Astrocyte of the hippocampus (primary cell): ENCODE measurements at regions not wholly inside any gene's neighbourhood (a gene's known extent, or its start where the extent isn't known, plus 50 kb on each side); places are given as distances from the start of the nearest gene placed in this dataset.

Experiments
- DNase-seq: peaks from one replicate; pipeline ENCODE4 v3.0.0; 2011; ENCODE audit warnings: low read depth, low spot score

DNA sequence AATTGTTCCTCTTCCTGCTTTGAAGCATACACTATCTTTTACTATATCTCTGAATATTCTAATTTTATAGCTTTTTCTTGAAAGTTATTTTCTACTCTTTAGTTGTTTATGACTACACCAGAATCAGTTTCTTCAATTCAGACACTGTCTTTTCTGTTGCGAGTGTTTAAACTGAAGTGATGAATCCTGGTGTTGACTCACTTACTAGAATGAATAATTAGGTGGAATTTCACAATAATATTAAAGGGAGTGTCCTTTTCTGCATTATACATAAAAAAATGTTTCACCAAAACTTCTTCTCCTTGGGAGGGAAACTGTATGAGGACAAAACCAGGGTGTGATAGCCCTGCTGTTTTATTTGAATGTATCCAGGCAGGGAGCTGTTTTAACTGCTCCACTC, 1383.1 kb downstream of the C4orf33 start:
- DNase-seq: no peak

DNA sequence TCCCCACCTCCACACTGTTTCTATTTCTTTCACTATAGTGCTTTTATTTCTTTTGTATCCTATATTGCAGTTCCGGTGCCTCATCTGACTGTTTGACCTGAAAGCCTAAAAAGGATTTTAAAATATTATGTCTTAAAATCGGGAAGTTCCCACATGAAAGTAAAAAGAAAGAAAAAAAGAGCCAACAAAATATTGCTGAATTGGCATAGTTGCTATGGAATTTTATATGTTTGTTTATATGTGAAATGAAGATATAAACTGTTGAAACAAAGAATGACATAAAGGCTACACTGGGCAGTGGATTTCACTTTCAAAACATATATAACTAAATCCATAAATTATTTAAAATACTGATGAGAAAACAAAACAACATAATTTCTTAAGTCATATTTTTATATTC, 1383.7 kb downstream of the C4orf33 start:
- no peak for DNase-seq

DNA sequence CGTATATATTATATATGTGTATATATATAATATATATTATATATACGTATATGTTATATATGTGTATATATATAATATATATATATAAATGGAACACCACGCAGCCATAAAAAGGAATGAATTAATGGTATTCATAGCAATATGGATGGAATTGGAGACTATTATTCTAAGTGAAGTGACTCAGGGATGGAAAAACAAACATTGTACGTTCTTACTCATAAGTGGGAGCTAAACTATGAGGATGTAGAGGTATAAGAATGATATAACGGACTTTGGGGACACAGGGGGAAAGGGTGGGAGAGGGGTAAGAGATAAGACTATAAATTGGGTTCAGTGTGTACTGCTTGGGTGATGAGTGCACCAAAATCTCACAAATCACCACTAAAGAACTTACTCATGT, 1388.9 kb downstream of the C4orf33 start:
- no peak for DNase-seq

DNA sequence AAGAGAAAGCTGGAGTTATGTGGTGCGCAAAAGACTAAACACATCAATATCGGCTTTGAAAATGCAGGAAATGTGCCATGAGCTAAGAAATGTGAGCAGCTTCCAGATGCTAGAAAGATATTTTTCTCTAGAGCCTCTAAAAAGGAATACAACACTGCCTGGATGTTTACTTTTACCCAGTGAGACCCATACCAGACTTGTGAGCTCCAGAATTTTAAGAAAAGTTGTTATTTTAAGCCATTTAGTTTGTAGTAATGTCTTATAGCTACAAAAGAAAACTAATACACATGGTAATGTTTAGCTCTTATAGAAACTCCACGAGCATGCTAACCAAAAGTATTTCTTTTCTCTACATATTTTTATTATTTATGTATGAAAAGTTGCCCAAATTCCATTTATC, 1389.4 kb downstream of the C4orf33 start:
- DNase-seq: no peak

DNA sequence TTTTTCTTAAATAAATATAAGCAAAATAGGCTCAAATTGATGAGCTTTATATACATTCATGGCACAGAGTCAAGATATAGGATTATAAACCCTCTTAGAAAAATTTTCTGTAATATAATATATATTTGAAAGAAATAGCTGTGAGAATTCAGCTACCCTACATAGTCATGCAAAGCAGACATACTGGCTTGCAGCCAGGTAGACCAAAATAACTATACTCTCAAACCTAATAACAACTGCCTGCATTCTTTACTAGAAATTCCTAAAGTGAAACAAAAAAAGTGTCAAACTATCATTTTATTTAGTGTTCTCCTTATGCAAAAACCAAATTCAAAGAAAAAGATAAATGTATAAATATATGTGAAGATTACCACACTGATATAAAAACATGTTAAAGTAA, 1390.2 kb downstream of the C4orf33 start:
- DNase-seq: peak; percentile 52

DNA sequence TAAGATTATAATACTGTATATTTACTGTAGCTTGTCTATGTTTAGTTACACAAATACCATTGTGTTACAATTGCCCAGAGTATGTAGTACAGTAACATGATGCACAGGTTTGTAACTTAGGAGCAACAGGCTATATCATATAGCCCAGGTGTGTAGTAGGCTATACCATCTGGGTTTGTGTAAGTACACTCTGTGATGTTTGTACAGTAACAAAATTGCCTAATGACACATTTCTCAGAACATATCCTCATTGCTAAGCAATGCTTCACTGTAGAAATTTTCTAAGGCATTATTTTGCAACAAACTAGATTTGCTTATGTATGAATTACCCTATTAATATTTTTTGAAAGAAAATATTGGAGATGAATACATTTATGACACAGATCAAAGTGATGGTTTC, 1390.9 kb downstream of the C4orf33 start:
- DNase-seq: no peak

DNA sequence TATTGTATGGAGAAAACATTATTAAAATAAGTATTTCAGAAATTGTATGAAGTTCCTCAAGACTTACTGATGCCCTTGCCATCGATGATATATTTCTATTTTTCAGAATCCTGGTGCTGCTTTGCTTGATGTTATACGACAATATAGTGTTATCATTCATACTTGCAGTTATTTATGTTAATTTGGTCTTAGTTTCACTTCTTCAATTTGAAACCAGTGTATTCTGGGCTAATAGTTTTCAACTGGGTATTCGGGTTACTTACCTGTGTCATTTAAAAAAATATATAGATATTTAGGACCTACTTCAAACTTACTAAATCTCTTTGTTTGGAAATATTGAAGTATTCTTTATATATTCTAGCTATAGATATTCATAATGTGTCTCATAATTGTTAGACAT, 1414.7 kb downstream of the C4orf33 start:
- DNase-seq: no peak

DNA sequence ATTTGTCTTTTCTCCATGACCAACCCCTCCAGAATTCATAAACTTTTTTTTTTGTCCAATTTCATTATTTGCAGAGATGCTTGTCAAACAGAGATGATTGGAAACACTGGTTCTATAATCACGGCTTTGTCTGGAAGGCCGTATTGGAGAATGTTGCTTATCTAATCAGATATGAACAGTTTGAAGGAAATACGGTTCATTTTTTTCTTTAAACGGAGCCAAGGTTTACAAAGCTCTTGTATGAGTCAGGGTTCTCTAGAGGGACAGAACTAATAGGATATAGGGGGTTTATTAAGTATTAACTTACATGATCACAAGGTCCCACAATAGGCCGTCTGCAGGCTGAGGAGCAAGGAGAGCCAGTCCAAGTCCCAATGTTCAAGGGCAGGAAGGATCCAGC, 1415.8 kb downstream of the C4orf33 start:
- no peak for DNase-seq

DNA sequence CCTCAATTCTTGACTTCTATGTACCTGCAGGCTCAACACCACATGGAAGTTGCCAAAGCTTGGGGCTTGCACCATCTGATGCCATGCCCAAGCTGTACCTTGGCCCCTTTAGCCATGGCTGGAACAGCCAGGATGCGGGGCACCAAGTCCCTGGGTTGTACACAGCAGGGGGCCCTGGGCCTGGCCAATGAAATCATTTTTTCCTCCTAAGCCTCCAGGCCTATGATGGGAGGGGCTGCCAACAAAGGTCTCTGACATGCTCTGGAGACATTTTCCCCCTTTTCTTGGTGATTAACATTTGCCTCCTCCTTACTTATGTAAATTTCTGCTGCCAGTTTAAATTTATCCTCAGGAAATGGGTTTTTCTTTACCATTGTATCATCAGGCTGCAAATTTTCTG, 1428.1 kb downstream of the C4orf33 start:
- no peak for DNase-seq

DNA sequence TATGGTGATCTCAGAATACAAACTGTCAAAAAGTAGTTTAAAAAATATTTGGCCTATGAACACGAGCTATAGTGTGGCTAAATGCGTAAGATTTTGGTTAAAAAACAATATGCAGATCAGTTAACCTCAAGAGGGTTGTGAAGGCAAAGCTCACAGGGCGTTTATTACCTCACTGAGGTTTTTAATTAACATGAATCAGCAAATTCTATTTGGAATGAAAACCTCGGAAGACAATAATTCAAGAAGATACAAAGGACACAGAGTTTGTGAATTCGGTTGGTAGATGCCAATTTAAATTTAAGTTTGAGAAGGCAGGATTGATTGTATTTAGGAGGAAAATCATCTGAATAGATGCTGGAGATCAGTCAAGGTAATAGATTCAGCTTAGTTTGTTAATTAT, 1434.6 kb downstream of the C4orf33 start:
- no peak for DNase-seq

DNA sequence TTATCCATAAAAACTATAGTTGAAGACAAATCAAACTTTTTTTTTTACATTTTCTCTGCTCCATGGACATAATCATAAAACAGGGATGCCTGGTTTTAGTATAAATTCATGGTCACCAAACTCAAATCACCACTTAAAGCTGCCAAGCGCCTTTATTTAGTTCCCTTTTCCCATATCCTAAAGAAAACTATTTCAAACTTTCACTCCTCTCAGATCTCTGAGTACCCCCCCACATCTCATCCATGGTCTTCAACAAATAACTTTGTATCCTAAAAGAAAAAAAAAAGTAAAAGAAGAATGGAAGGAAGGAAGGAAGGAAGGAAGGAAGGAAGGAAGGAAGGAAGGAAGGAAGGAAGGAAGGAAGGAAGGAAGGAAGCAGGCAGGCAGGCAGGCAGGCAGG, 1438.7 kb downstream of the C4orf33 start:
- no peak for DNase-seq

DNA sequence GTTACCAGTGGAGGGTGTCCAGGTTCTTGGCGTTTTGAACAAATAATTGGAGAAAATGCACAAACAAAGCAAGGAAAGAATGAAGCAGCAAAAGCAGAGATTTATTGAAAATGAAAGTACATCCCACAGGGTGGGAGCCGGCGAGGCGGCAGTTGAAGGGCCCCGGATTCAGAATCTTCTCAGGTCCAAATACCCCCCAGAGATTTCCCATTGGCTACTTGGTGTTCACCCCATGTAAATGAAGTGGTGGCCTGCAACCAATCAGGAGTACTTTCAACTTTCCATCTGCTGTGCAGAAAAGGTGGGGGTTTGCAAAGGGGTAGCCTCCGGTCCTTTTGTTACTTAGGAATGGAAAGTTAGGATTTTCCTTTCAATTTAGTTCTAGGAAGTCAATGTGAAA, 1447.0 kb downstream of the C4orf33 start:
- no peak for DNase-seq

DNA sequence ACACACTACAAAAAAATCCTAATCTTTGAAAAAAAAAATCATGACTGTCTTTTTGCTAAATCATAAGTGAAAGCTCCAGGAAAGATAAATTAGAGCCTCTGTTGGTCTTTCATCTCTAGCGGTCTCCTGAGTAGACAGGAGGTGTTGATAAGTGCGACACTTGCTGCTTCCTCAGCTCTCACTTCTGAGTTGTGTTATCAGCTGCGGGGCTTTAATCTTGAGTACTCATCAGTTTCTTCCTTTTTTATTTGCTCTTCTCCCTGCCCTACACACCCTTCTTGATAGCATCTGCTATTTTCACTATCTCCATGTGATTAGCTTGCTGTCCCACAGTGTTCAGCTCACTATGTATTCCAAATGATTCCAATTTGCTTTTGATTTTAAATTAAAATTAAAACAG, 1449.2 kb downstream of the C4orf33 start:
- no peak for DNase-seq

DNA sequence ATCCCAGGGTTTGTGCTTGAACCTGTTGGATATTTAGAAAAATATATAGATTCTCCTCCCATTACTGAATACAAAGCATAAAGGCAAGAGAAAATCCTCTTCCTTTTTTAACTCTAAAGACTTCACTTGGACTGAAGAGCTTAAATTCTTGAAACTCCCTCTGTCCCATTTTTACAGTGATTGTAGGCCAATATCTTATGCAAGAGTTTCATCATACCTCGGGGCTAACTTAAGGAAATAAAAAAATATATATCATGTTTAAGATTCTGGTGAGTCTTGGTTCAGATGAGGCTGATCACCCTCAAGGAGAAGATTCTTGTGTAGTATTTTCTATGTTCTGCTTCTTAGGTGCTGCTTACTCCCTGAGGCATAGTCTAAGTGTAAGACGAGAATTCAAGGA, 1449.6 kb downstream of the C4orf33 start:
- no peak for DNase-seq

DNA sequence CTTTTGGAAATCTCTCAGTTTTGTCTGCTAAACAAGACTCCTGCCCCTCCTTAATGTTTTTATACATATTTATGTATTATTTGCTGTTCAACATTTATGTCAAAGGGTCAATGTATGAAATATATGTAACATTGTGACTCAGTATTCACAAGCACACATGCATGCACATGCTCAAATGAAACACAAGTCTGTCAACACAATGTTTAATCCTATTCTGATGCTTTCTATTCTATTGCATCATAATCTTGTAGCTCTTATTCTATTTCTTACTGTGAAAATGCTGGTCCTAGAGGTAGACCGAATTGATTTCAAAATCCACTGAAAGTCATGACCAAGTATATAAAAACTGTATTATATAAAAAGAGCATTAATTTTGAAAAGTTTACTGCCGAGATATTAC, 1463.3 kb downstream of the C4orf33 start:
- DNase-seq: no peak

DNA sequence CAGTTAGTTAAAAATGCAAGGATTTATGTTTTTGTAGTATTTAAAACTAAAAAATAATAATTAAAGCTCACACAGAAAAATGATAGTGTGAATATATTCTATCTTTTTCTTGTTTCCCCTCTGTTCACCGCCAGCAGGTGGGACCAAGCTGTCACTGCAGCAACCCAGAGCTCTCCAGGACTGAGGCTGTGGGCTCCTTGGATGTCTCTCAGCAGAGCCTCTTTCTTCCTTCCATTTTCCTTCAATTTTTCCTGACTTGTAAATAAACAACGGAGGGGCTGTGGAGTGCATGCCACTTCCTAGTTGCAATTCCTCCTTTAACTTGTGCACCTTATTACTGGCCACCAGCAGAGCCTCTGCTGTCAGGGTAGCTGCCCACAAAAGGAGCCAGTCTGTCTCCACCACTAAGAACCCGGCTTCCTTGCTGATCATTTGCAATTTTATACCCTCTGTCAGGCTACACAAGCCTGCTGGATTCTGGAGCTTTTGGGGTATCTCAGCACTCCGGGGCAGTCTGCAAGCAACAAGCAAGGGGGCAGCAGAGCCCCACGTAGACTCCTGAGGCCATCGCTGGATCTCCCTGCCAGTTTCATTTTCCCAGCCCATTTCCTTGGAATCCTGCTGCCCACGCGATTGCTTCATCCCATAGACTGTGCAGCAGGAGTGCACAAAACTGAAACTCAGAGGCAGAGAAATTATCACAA, 1467.4 kb downstream of the C4orf33 start:
- peak; percentile 68 for DNase-seq

DNA sequence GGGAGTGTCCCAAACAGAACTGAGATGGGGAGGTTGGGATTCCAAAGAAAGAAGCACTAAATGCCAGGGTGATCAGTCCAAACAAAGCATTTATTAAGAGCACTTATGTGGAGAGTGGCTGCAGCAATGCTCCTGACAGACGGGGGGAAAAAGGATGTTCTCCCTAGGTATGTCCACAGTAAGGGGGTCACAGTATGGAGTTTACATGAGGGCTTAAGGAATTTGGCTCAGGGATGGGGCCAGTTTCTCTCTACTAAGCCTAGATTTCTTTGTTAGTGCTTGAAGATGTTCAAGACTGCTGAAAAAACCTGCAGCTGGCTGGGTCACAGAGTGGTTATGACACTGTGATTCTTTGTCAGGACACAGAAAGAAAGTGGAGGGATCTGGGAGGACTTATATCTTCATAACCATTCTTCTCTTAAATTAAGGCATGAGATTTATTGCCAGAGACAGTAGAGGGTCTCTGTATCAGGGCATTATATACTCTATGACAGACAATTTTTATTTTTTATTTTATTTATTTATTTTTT, 1468.0 kb downstream of the C4orf33 start:
- DNase-seq: no peak

DNA sequence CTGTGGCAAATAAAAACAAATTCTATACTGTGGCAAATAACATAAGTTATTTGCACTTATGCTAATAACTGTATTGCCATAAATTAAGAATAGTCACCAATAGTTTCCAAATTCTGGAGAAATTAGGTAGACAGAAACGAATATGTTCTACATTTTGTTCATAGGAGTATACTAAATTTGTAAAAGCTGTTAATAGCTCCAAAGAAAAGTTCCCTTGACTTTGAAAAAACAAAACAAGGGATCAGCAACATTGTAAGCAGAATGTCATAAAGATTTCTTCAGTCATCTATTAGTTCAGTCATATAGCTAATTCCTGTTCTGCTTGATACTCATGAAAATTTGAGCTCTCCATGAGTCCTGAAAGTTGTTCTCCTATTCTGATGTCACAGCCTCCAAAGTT, 1472.8 kb downstream of the C4orf33 start:
- no peak for DNase-seq

DNA sequence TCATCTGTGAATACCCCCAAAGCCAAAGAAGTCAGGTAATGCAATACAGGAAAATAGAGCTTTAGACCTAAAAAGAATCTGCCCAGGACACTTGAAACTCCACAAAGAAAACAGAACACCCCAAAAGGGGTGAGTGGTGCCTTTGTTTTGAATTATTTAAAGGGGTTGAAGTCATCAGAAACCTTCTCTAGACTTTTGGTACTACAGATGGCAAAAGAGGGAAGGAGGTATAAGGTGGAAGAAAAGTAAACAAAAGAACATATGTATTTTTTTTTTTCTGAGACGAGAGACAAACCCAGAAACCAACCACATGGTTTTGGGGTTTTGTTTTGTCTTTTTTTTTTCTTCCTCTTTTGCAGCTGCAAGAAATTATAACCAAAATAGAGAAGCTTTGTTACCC, 1477.8 kb downstream of the C4orf33 start:
- DNase-seq: no peak

DNA sequence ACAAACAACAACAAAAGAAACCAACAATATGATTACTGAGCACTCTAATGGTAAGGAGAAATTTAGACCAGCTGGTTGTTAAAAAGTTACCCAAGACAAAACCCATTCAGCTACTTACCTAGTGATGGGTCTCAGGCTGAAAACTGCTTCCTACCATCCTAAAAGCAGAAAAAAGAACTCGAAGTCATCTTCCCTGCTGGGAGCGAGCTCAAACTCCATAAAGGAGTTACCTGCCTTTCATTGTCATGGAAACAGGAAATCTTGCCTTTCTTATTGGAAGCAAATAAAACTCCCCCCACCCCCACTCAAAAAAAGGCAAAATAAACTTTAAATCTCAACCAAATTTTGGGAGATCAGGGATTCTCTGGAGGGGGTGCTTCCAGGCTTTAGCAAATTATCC, 1478.3 kb downstream of the C4orf33 start:
- no peak for DNase-seq

DNA sequence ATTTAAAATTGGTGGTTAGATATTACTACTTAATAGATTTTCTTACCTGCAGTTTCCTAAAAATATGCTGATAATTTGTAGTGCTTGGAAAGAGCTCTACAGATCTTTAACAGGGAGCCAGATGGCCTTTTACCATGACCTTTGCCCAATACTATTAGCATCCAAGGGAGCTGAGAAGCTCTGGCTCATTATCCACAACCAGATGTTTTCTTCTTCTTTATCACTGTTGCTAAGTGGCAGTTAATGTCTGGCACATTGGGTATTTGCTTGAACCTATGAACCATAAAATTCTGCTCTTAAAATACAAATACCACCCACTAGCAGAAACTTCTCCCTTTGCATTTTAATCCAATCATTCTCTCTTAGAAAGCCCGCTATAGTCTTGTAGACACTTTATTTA, 1480.3 kb downstream of the C4orf33 start:
- no peak for DNase-seq

DNA sequence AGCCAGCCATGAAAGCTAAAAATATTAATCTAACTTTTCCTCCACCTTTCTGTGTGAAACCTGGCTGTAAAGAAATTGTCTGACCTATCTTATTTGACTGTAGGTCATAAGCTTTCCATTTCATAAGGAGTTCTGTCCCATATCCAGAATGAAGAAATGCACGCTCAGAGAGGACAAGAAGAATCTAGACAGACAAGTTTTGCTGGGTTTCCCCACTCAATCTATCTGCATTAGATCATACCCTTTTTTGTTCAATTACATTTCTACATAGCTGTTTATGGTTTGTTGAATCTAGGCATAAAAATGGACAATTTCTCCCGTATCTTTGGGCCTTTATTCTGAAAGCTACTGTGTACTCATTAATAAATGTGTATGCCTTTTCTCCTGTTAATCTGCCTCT, 1495.1 kb downstream of the C4orf33 start:
- no peak for DNase-seq

DNA sequence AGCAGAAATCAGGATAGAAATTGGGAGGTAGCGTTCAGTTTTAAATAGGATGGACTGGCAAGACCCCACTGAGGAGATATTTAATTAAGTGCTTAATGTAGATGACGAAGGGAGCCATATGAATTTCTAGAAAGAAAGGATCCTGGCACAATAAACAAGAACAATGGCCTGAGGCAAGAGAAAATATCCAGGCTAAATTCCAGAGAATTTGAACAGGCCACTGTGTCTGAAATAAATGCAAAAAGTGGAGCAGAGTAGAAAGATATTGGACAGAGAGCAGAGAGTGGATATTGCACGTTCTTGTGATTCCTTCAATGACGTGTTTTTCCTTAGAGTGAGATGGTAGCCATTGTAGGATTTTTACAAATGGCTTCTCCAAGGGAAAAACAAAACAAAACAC, 1504.8 kb downstream of the C4orf33 start:
- no peak for DNase-seq

DNA sequence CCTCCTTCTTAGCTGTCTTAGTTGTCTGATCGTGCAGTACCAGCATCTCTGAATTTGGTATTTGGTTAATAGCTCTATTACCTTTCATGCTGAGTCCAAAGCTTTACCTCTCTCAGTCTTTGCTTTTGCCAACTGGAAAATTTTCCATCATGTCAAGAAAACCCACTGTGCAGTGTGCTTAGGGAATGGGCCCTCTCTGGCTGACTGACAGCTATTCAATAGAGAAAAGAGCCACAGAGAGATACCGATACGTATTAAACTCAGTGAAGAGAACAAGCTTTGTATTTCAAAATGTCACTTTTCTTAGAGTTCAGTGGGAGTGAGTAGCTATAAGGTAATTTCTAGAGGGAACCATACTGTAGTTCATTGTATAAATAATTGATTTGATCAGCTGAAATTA, 1507.1 kb downstream of the C4orf33 start:
- no peak for DNase-seq
